ENCODE measurements at regions not wholly inside any gene's neighbourhood (a gene's known extent, or its start where the extent isn't known, plus 50 kb on each side); places are given as distances from the start of the nearest gene placed in this dataset.
"Not testable (repeated sequence)": the region's sequence is repeated elsewhere in the genome, so short reads cannot be mapped to it uniquely, and the experiment has no call there.

GRCh38 chr10:130352291-130352645 is 216.1 kb downstream of the GLRX3 start:
- DNase-seq: no peak

- DNase-seq: no peak
These were observed 217.9 kb downstream of the GLRX3 start for GRCh38 chr10:130353928-130354572.

- no peak for DNase-seq
These were observed 218.4 kb downstream of the GLRX3 start for GRCh38 chr10:130354573-130354954.

GRCh38 chr10:130354976-130355795 is 219.0 kb downstream of the GLRX3 start:
- DNase-seq: no peak

GRCh38 chr10:130356429-130356828 is 220.2 kb downstream of the GLRX3 start:
- not testable (repeated sequence) for DNase-seq

- DNase-seq: no peak
These were observed 221.0 kb downstream of the GLRX3 start for GRCh38 chr10:130357226-130357625.

GRCh38 chr10:130357951-130358350 is 221.8 kb downstream of the GLRX3 start:
- no peak for DNase-seq

- DNase-seq: no peak
These were observed 222.9 kb downstream of the GLRX3 start for GRCh38 chr10:130358981-130359650.

- DNase-seq: no peak
These were observed 223.5 kb downstream of the GLRX3 start for GRCh38 chr10:130359711-130360110.

GRCh38 chr10:130360826-130361311 is 224.7 kb downstream of the GLRX3 start:
- DNase-seq: no peak

GRCh38 chr10:130361351-130362105 is 225.3 kb downstream of the GLRX3 start:
- DNase-seq: no peak

GRCh38 chr10:130362308-130362761 is 226.1 kb downstream of the GLRX3 start:
- DNase-seq: no peak

GRCh38 chr10:130363051-130363450 is 226.9 kb downstream of the GLRX3 start:
- DNase-seq: no peak

GRCh38 chr10:130363899-130364445 is 227.8 kb downstream of the GLRX3 start:
- DNase-seq: no peak

GRCh38 chr10:130364631-130365411 is 228.6 kb downstream of the GLRX3 start:
- DNase-seq: no peak

- DNase-seq: no peak
These were observed 232.8 kb downstream of the GLRX3 start for GRCh38 chr10:130368761-130369560.

GRCh38 chr10:130369645-130370381 is 233.6 kb downstream of the GLRX3 start:
- no peak for DNase-seq

GRCh38 chr10:130370721-130371120 is 234.5 kb downstream of the GLRX3 start:
- no peak for DNase-seq

- DNase-seq: no peak
These were observed 235.0 kb downstream of the GLRX3 start for GRCh38 chr10:130371156-130371555.

GRCh38 chr10:130371666-130372065 is 235.5 kb downstream of the GLRX3 start:
- DNase-seq: no peak

Measured in activated CD8-positive, alpha-beta memory T cell treated with anti-CD3 and anti-CD28 coated beads, Interleukin-2, amount 50 U/mL, for 4 hours (primary cell).